ENCODE measurements at regions not wholly inside any gene's neighbourhood (a gene's known extent, or its start where the extent isn't known, plus 50 kb on each side); places are given as distances from the start of the nearest gene placed in this dataset.

GRCh38 chr4:115357776-115358175, 244.4 kb upstream of the NDST4 start:
- TF ChIP-seq CTCF (conservative IDR thresholded peaks at IDR 0.05; ENCODE audit: low read depth, low read length) (no peak), EZH2phosphoT487 (IDR thresholded peaks at IDR 0.05; ENCODE audit: borderline replicate concordance, low read length) (no peak)

Measured in PC-3 (cell line).